Neuronal stem cell (in vitro differentiated cells): ENCODE measurements at regions not wholly inside any gene's neighbourhood (a gene's known extent, or its start where the extent isn't known, plus 50 kb on each side); places are given as distances from the start of the nearest gene placed in this dataset.

Experiments
- DNase-seq: peaks from one replicate; pipeline ENCODE4 v3.0.0-alpha.2; 2013; ENCODE audit warnings: low spot score
- H2AFZ ChIP-seq: one replicate; pipeline ENCODE4 v1.6.1; 2013; ENCODE audit warnings: mild to moderate bottlenecking, low read length, inconsistent platforms
- H2AK5ac ChIP-seq: 2 replicates; pipeline ENCODE4 v1.6.1; 2013; ENCODE audit warnings: low read depth, mild to moderate bottlenecking, inconsistent platforms, low read length, moderate library complexity, mixed read lengths
- H2BK120ac ChIP-seq: 2 replicates; pipeline ENCODE4 v1.6.1; 2013; ENCODE audit warnings: low read depth, mild to moderate bottlenecking, inconsistent platforms, low read length, moderate library complexity, mixed read lengths
- H2BK12ac ChIP-seq: one replicate; pipeline ENCODE4 v1.6.1; 2013; ENCODE audit warnings: low read length, inconsistent platforms
- H2BK15ac ChIP-seq: 2 replicates; pipeline ENCODE4 v1.6.1; 2013; ENCODE audit warnings: mild to moderate bottlenecking, low read length, inconsistent platforms, mixed read lengths
- H2BK5ac ChIP-seq: one replicate; pipeline ENCODE4 v1.6.1; 2013; ENCODE audit warnings: inconsistent platforms, mild to moderate bottlenecking, low read length, moderate library complexity
- H3K14ac ChIP-seq: one replicate; pipeline ENCODE4 v1.6.1; 2013; ENCODE audit warnings: low read length, inconsistent platforms
- H3K18ac ChIP-seq: 2 replicates; pipeline ENCODE4 v1.6.1; 2013; ENCODE audit warnings: low read length, inconsistent platforms
- H3K23ac ChIP-seq: 2 replicates; pipeline ENCODE4 v1.6.1; 2013; ENCODE audit warnings: low read depth, mild to moderate bottlenecking, mixed read lengths, low read length, inconsistent platforms; ENCODE audit not compliant: poor library complexity
- H3K27ac ChIP-seq: replicated peaks from 3 replicates; pipeline ENCODE4 v1.5.1; 2013; ENCODE audit warnings: low read length, inconsistent platforms
- H3K27me3 ChIP-seq, 3 experiments: 2 replicates each; pipeline ENCODE4 v1.6.1; 2013; ENCODE audit warnings: low read length in 3 of 3, mild to moderate bottlenecking in 2 of 3, inconsistent platforms in 1 of 3, low read depth in 1 of 3, mixed read lengths in 1 of 3, moderate library complexity in 1 of 3; ENCODE audit not compliant: control insufficient read depth in 3 of 3, insufficient read depth in 3 of 3
- H3K36me3 ChIP-seq, 2 donors: replicated peaks in 1 of 2; 2 replicates each; pipeline ENCODE4 v1.6.1; 2013; ENCODE audit warnings: low read length in 2 of 2; ENCODE audit not compliant: control insufficient read depth in 2 of 2, insufficient read depth in 2 of 2
- H3K4ac ChIP-seq: 2 replicates; pipeline ENCODE4 v1.6.1; 2013; ENCODE audit warnings: inconsistent platforms, mild to moderate bottlenecking, low read length, moderate library complexity
- H3K4me1 ChIP-seq, 2 donors: 1 replicate in 1 of 2; 2 replicates in 1 of 2; pipeline ENCODE4 v1.6.1; 2013; ENCODE audit warnings: low read length in 2 of 2, low read depth in 1 of 2; ENCODE audit not compliant: control insufficient read depth in 2 of 2, insufficient read depth in 1 of 2
- H3K4me2 ChIP-seq: one replicate; pipeline ENCODE4 v1.6.1; 2013; ENCODE audit warnings: mild to moderate bottlenecking, low read length, inconsistent platforms; ENCODE audit not compliant: insufficient read depth, poor library complexity, severe bottlenecking
- H3K4me3 ChIP-seq, 2 donors: 2 replicates each; pipeline ENCODE4 v1.5.1; 2013; ENCODE audit warnings: low read length in 2 of 2, mild to moderate bottlenecking in 2 of 2, inconsistent platforms in 1 of 2, moderate library complexity in 1 of 2
- H3K79me1 ChIP-seq: one replicate; pipeline ENCODE4 v1.6.1; 2013; ENCODE audit warnings: low read depth, mild to moderate bottlenecking, inconsistent platforms, low read length, moderate library complexity
- H3K9ac ChIP-seq: one replicate; pipeline ENCODE4 v1.6.1; 2013; ENCODE audit warnings: mild to moderate bottlenecking, low read depth, low read length, inconsistent platforms; ENCODE audit not compliant: poor library complexity
- H3K9me3 ChIP-seq, 2 donors: replicated peaks in 1 of 2; 2 replicates each; pipeline versions ENCODE3 to v1.6.1; 2013; ENCODE audit warnings: low read length in 2 of 2, mild to moderate bottlenecking in 2 of 2, inconsistent platforms in 1 of 2, low read depth in 1 of 2, mixed read lengths in 1 of 2, moderate library complexity in 1 of 2; ENCODE audit not compliant: control insufficient read depth in 2 of 2, insufficient read depth in 1 of 2
- H4K8ac ChIP-seq: one replicate; pipeline ENCODE4 v1.6.1; 2013; ENCODE audit warnings: low read depth, mild to moderate bottlenecking, inconsistent platforms, low read length, moderate library complexity
- H4K91ac ChIP-seq: one replicate; pipeline ENCODE4 v1.6.1; 2013; ENCODE audit warnings: low read length, low read depth, mild to moderate bottlenecking, inconsistent platforms; ENCODE audit not compliant: poor library complexity
- WGBS, 2 donors: extraction: QIAGEN DNeasy Blood & Tissue Kit; methylation state at CpG; one replicate each; pipeline ENCODE4 v1.1.7; 2013; ENCODE audit warnings: missing lambda C conversion rate in 2 of 2, mixed read lengths in 1 of 2; ENCODE audit not compliant: insufficient read length in 2 of 2, insufficient replicate concordance in 1 of 2; ENCODE audit errors: extremely low coverage in 2 of 2; 5-methylcytosine and 5-hydroxymethylcytosine counted together

- Histone ChIP-seq H3K9ac (no peak overlapping the region), H3K27ac (no peak overlapping the region), H3K4me3 (peak overlapping the region in 1 of 2 donors; percentile 67), H2AFZ (no peak overlapping the region), H2BK15ac (no peak overlapping the region), H4K8ac (no peak overlapping the region), H3K4ac (no peak overlapping the region), H3K9me3 (no peaks in the 10 kb centered on the region), H3K18ac (no peak overlapping the region), H3K79me1 (no peaks in the 10 kb centered on the region), H2BK5ac (no peak overlapping the region), H4K91ac (no peak overlapping the region), H3K23ac (no peak overlapping the region), H3K4me1 (peaks cover 2 to 5% of the 10 kb centered on the region in 2 donors), H3K4me2 (no peak overlapping the region), H3K14ac (no peak overlapping the region), H2BK12ac (no peak overlapping the region), H2AK5ac (no peak overlapping the region), H2BK120ac (no peak overlapping the region), H3K36me3 (no peaks in the 10 kb centered on the region), H3K27me3 (no peaks in the 10 kb centered on the region)
- DNase-seq: no peak
- no CpG with 5 or more reads among the region's 4 CpGs for WGBS, 2 donors
Observed at GRCh38 chr6:114796576-114796975, 453.8 kb upstream of the HS3ST5 start.

- Histone ChIP-seq H2BK12ac (no peak overlapping the region), H3K36me3 (no peaks in the 10 kb centered on the region), H2BK15ac (no peak overlapping the region), H3K27me3 (no peaks in the 10 kb centered on the region), H3K18ac (no peak overlapping the region), H2BK120ac (no peak overlapping the region), H3K4me1 (peaks cover 2 to 5% of the 10 kb centered on the region in 2 donors), H3K4me3 (no peak overlapping the region), H3K4me2 (no peak overlapping the region), H2AK5ac (no peak overlapping the region), H3K14ac (no peak overlapping the region), H3K4ac (no peak overlapping the region), H4K91ac (no peak overlapping the region), H4K8ac (no peak overlapping the region), H3K79me1 (no peaks in the 10 kb centered on the region), H2BK5ac (no peak overlapping the region), H3K23ac (no peak overlapping the region), H3K9me3 (no peaks in the 10 kb centered on the region), H2AFZ (no peak overlapping the region), H3K9ac (no peak overlapping the region), H3K27ac (no peak overlapping the region)
- DNase-seq: no peak
Observed at GRCh38 chr6:114793428-114793827, 450.6 kb upstream of the HS3ST5 start.

GRCh38 chr6:114785235-114786127, 442.7 kb upstream of the HS3ST5 start:
- H3K4me3 ChIP-seq: no peak overlapping the region
- no peak overlapping the region for H3K4me2 ChIP-seq
- no peak overlapping the region for H2BK5ac ChIP-seq
- WGBS, 2 donors: no CpG with 5 or more reads among the region's 1 CpG
- H3K23ac ChIP-seq: no peak overlapping the region
- no peak overlapping the region for H2BK15ac ChIP-seq
- H3K27me3 ChIP-seq: no peaks in the 10 kb centered on the region
- H2BK120ac ChIP-seq: no peak overlapping the region
- H3K18ac ChIP-seq: no peak overlapping the region
- H3K9me3 ChIP-seq: no peaks in the 10 kb centered on the region
- no peak overlapping the region for H4K8ac ChIP-seq
- no peaks in the 10 kb centered on the region for H3K79me1 ChIP-seq
- DNase-seq: no peak
- H3K27ac ChIP-seq: no peak overlapping the region
- H3K4me1 ChIP-seq: no peaks in the 10 kb centered on the region
- H3K4ac ChIP-seq: no peak overlapping the region
- H3K36me3 ChIP-seq: no peaks in the 10 kb centered on the region
- H3K9ac ChIP-seq: no peak overlapping the region
- no peak overlapping the region for H4K91ac ChIP-seq
- no peak overlapping the region for H3K14ac ChIP-seq
- no peak overlapping the region for H2BK12ac ChIP-seq
- H2AFZ ChIP-seq: no peak overlapping the region
- no peak overlapping the region for H2AK5ac ChIP-seq

- Histone ChIP-seq H2AK5ac (no peak overlapping the region), H2BK120ac (no peak overlapping the region), H3K9me3 (no peaks in the 10 kb centered on the region), H3K4ac (no peak overlapping the region), H3K9ac (no peak overlapping the region), H3K27me3 (no peaks in the 10 kb centered on the region), H4K91ac (no peak overlapping the region), H2BK5ac (no peak overlapping the region), H3K79me1 (no peaks in the 10 kb centered on the region), H2BK15ac (no peak overlapping the region), H4K8ac (no peak overlapping the region), H3K23ac (no peak overlapping the region), H3K4me3 (no peak overlapping the region), H3K18ac (no peak overlapping the region), H3K4me2 (no peak overlapping the region), H3K4me1 (no peaks in the 10 kb centered on the region), H3K27ac (no peak overlapping the region), H2BK12ac (no peak overlapping the region), H2AFZ (no peak overlapping the region), H3K14ac (no peak overlapping the region), H3K36me3 (no peaks in the 10 kb centered on the region)
- no peak for DNase-seq
- WGBS, 2 donors: no CpG with 5 or more reads among the region's 3 CpGs
Observed at GRCh38 chr6:114783783-114784182, 441.0 kb upstream of the HS3ST5 start.
